ENCODE measurements at regions not wholly inside any gene's neighbourhood (a gene's known extent, or its start where the extent isn't known, plus 50 kb on each side); places are given as distances from the start of the nearest gene placed in this dataset.

GRCh38 chr14:98234208-98234607 lies 1037.8 kb downstream of the BCL11B start:
- DNase-seq (ENCODE audit: low read depth) = no peak

GRCh38 chr14:98236314-98236713 lies 1035.7 kb downstream of the BCL11B start:
- DNase-seq (ENCODE audit: low read depth) = no peak

- DNase-seq (ENCODE audit: low read depth) = no peak
Measured at GRCh38 chr14:98237939-98238338, 1034.1 kb downstream of the BCL11B start.

GRCh38 chr14:98240376-98240775 lies 1031.6 kb downstream of the BCL11B start:
- no peak for DNase-seq (ENCODE audit: low read depth)

- no peak for DNase-seq (ENCODE audit: low read depth)
Measured at GRCh38 chr14:98242903-98243302, 1029.1 kb downstream of the BCL11B start.

- DNase-seq (ENCODE audit: low read depth) = no peak
Measured at GRCh38 chr14:98243332-98243731, 1028.7 kb downstream of the BCL11B start.

- no peak for DNase-seq (ENCODE audit: low read depth)
Measured at GRCh38 chr14:98244162-98244948, 1027.6 kb downstream of the BCL11B start.

- no peak for DNase-seq (ENCODE audit: low read depth)
Measured at GRCh38 chr14:98244966-98245569, 1026.9 kb downstream of the BCL11B start.

- DNase-seq (ENCODE audit: low read depth) = no peak
Measured at GRCh38 chr14:98249057-98249456, 1022.9 kb downstream of the BCL11B start.

GRCh38 chr14:98249476-98249875 lies 1022.5 kb downstream of the BCL11B start:
- no peak for DNase-seq (ENCODE audit: low read depth)

- DNase-seq (ENCODE audit: low read depth) = no peak
Measured at GRCh38 chr14:98252820-98253219, 1019.2 kb downstream of the BCL11B start.

- DNase-seq (ENCODE audit: low read depth) = no peak
Measured at GRCh38 chr14:98259881-98260280, 1012.1 kb downstream of the BCL11B start.

- no peak for DNase-seq (ENCODE audit: low read depth)
Measured at GRCh38 chr14:98262566-98262965, 1009.4 kb downstream of the BCL11B start.

GRCh38 chr14:98269533-98269932 lies 1002.5 kb downstream of the BCL11B start:
- no peak for DNase-seq (ENCODE audit: low read depth)

- DNase-seq (ENCODE audit: low read depth) = no peak
Measured at GRCh38 chr14:98270201-98270600, 1001.8 kb downstream of the BCL11B start.

- no peak for DNase-seq (ENCODE audit: low read depth)
Measured at GRCh38 chr14:98274596-98274995, 997.4 kb downstream of the BCL11B start.

- DNase-seq (ENCODE audit: low read depth) = no peak
Measured at GRCh38 chr14:98278800-98279199, 993.2 kb downstream of the BCL11B start.

GRCh38 chr14:98280436-98280835 lies 991.6 kb downstream of the BCL11B start:
- no peak for DNase-seq (ENCODE audit: low read depth)

- no peak for DNase-seq (ENCODE audit: low read depth)
Measured at GRCh38 chr14:98288825-98289224, 983.2 kb downstream of the BCL11B start.

GRCh38 chr14:98290596-98290995 lies 981.4 kb downstream of the BCL11B start:
- DNase-seq (ENCODE audit: low read depth) = no peak

- no peak for DNase-seq (ENCODE audit: low read depth)
Measured at GRCh38 chr14:98292191-98292590, 979.8 kb downstream of the BCL11B start.

GRCh38 chr14:98293576-98293975 lies 978.4 kb downstream of the BCL11B start:
- no peak for DNase-seq (ENCODE audit: low read depth)

GRCh38 chr14:98296895-98297294 lies 975.1 kb downstream of the BCL11B start:
- DNase-seq (ENCODE audit: low read depth) = no peak

GRCh38 chr14:98297567-98297966 lies 974.4 kb downstream of the BCL11B start:
- no peak for DNase-seq (ENCODE audit: low read depth)

All from fibroblast of the conjunctiva (primary cell).